GM21423 (cell line): ENCODE measurements at regions not wholly inside any gene's neighbourhood (a gene's known extent, or its start where the extent isn't known, plus 50 kb on each side); places are given as distances from the start of the nearest gene placed in this dataset.
"Not testable (repeated sequence)": the region's sequence is repeated elsewhere in the genome, so short reads cannot be mapped to it uniquely, and the experiment has no call there.

Experiments used
- ATAC-seq: cut with Tn5 transposase; IDR thresholded peaks from one replicate; pipeline ENCODE4 v1.9.1; 2021; ENCODE audit warnings: mild to moderate bottlenecking, moderate library complexity; ENCODE audit not compliant: unreplicated experiment

- ATAC-seq, result no peak
These were observed 422.5 kb upstream of the CDIN1 start for GRCh38 chr15:36156879-36157427.

- ATAC-seq, result no peak
These were observed 419.1 kb upstream of the CDIN1 start for GRCh38 chr15:36160351-36160750.

GRCh38 chr15:36161108-36161507, 418.3 kb upstream of the CDIN1 start:
- no peak for ATAC-seq

GRCh38 chr15:36161771-36162212, 417.6 kb upstream of the CDIN1 start:
- no peak for ATAC-seq

- ATAC-seq, result not testable (repeated sequence)
These were observed 415.4 kb upstream of the CDIN1 start for GRCh38 chr15:36163983-36164382.

- ATAC-seq, result no peak
These were observed 406.5 kb upstream of the CDIN1 start for GRCh38 chr15:36172955-36173354.

GRCh38 chr15:36175186-36175740, 404.2 kb upstream of the CDIN1 start:
- no peak for ATAC-seq

- no peak for ATAC-seq
These were observed 403.6 kb upstream of the CDIN1 start for GRCh38 chr15:36175741-36176291.

- ATAC-seq, result no peak
These were observed 401.7 kb upstream of the CDIN1 start for GRCh38 chr15:36177590-36178302.

GRCh38 chr15:36178303-36178633, 401.2 kb upstream of the CDIN1 start:
- no peak for ATAC-seq

GRCh38 chr15:36183201-36183600, 396.2 kb upstream of the CDIN1 start:
- ATAC-seq, result no peak

- no peak for ATAC-seq
These were observed 394.0 kb upstream of the CDIN1 start for GRCh38 chr15:36185438-36185837.

GRCh38 chr15:36185845-36186244, 393.6 kb upstream of the CDIN1 start:
- ATAC-seq, result no peak

- no peak for ATAC-seq
These were observed 393.1 kb upstream of the CDIN1 start for GRCh38 chr15:36186376-36186775.

- ATAC-seq, result no peak
These were observed 388.0 kb upstream of the CDIN1 start for GRCh38 chr15:36191459-36191858.

GRCh38 chr15:36195361-36196007, 383.9 kb upstream of the CDIN1 start:
- not testable (repeated sequence) for ATAC-seq

GRCh38 chr15:36208868-36209582, 370.4 kb upstream of the CDIN1 start:
- ATAC-seq, result no peak

- ATAC-seq, result no peak
These were observed 369.0 kb upstream of the CDIN1 start for GRCh38 chr15:36210426-36210825.

GRCh38 chr15:36218322-36218721, 361.1 kb upstream of the CDIN1 start:
- ATAC-seq, result no peak

- ATAC-seq, result no peak
These were observed 360.4 kb upstream of the CDIN1 start for GRCh38 chr15:36218991-36219390.

- no peak for ATAC-seq
These were observed 357.4 kb upstream of the CDIN1 start for GRCh38 chr15:36221992-36222391.
